ENCODE measurements at regions not wholly inside any gene's neighbourhood (a gene's known extent, or its start where the extent isn't known, plus 50 kb on each side); places are given as distances from the start of the nearest gene placed in this dataset.
A peak's percentile ranks its signal among the peaks of the same experiment; 100 is the strongest.

DNA sequence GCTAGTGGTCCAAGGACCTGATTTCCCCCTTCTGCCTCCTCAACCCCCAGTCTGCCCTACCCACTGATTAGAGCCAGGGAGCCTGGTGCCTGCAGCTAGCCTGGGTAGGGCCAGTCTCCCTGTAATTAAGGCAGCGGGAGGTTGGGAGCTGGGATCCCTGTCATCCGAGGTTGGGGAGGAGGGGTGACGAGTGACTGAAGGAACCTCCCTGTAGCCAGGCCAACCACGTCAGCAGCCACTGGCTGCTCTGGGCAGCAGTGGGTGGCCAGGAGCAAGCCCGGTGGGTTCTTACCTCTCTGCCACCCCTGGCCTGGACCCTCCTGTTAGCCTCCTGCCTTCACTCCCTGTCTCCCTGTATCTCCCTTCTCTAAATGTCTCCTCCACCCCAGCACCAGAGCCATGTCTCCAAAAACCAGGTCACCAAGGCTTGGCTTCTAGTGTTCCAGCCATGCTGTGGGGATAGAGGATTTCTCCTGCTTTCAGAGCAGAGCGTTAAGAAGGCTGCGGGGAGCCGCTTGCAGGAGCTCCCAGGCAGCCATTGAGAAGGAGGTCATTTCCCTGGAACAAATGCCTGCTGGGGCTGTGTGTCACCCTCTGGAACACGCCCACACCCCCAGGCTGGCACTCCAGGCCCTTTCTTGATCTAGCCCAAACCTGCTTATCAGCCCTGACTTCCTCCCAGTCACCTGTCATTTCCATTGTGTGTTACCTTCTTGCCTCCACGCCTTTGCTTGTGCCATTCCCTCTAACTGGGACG, 65.0 kb upstream of the GGTA1 start:
- Histone ChIP-seq H3K4me3 (no peak overlapping the region), H3K9me3 (no peaks in the 10 kb centered on the region), H3K36me3 (ENCODE audit: low read depth, missing control alignments) (no peaks in the 10 kb centered on the region), H3K27ac (no peak overlapping the region), H3K4me1 (peaks cover 24% of the 10 kb centered on the region), H3K27me3 (no peaks in the 10 kb centered on the region)
- DNase-seq, result no peak
- 94 to 95% methylated on average over 11 of the region's 11 CpGs for WGBS, 2 donors
- intact Hi-C loops (cut with DNase I; ENCODE audit: low total_unique reads), result no loop called here
- TF ChIP-seq, protein P1, sequence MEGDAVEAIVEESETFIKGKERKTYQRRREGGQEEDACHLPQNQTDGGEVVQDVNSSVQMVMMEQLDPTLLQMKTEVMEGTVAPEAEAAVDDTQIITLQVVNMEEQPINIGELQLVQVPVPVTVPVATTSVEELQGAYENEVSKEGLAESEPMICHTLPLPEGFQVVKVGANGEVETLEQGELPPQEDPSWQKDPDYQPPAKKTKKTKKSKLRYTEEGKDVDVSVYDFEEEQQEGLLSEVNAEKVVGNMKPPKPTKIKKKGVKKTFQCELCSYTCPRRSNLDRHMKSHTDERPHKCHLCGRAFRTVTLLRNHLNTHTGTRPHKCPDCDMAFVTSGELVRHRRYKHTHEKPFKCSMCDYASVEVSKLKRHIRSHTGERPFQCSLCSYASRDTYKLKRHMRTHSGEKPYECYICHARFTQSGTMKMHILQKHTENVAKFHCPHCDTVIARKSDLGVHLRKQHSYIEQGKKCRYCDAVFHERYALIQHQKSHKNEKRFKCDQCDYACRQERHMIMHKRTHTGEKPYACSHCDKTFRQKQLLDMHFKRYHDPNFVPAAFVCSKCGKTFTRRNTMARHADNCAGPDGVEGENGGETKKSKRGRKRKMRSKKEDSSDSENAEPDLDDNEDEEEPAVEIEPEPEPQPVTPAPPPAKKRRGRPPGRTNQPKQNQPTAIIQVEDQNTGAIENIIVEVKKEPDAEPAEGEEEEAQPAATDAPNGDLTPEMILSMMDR (IDR thresholded peaks at IDR 0.05), result no peak
- TF ChIP-seq POLR2A (IDR thresholded peaks at IDR 0.05), result no peak

DNA sequence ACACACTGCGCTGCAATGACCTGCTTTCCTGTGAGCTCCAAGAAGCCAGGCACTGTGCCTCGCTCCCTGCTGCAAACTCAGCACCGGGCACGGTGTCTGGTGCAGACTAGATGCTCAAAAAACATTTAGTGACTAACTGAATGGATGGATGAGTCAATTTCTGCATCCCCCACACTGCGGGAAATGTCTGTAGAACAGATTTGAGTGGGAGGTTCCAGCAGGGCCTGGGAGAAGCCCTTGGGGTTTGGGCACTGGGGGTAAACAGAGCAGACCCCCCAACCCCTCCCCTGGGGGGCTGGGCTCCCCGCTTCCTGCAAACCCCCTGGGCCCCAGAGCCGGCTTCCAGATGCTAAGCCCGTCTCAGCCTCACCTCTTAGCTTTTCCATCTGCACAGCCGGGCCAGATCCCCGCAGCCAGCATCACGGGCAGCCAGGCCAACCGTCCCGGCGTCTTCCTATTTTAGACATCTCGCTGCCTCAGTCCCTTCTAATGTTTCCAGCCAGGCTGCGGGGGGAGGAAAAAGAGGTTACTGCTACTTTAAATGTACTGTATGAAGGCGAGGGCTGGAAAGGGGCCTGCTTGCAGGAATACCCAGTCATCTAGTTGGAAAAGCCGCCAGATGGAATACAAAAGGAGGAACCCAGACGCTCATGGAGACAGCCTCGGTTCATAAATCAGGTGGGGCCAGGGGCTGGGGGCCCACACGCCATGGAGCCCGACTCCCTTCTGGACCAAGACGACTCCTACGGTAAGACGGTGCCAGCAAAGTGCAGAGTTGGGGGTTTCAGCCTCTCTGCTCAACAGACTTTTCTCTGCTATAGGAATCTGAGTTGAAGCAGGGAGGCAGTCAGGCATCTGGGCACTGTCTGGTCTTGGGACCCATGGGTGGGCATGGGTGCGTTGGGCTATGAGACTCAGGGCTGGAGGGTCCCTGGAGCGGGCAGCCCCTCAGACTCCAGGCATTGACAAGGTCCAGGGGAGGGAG, 67.1 kb upstream of the GGTA1 start:
- Histone ChIP-seq H3K36me3 (ENCODE audit: low read depth, missing control alignments) (no peaks in the 10 kb centered on the region), H3K4me3 (peak overlapping the region in 1 of 2 donors; percentile 4), H3K27me3 (no peaks in the 10 kb centered on the region), H3K4me1 (peaks cover 24% of the 10 kb centered on the region), H3K27ac (peak overlapping the region in 1 of 2 donors; percentile 7), H3K9me3 (no peaks in the 10 kb centered on the region)
- intact Hi-C loops (cut with DNase I; ENCODE audit: low total_unique reads), result no loop called here
- 42 to 55% methylated on average over 25 to 27 of the region's 27 CpGs for WGBS, 2 donors
- TF ChIP-seq POLR2A (IDR thresholded peaks at IDR 0.05), result no peak
- TF ChIP-seq, protein P1 (IDR thresholded peaks at IDR 0.05), result no peak
- DNase-seq, result peak; percentile 59

DNA sequence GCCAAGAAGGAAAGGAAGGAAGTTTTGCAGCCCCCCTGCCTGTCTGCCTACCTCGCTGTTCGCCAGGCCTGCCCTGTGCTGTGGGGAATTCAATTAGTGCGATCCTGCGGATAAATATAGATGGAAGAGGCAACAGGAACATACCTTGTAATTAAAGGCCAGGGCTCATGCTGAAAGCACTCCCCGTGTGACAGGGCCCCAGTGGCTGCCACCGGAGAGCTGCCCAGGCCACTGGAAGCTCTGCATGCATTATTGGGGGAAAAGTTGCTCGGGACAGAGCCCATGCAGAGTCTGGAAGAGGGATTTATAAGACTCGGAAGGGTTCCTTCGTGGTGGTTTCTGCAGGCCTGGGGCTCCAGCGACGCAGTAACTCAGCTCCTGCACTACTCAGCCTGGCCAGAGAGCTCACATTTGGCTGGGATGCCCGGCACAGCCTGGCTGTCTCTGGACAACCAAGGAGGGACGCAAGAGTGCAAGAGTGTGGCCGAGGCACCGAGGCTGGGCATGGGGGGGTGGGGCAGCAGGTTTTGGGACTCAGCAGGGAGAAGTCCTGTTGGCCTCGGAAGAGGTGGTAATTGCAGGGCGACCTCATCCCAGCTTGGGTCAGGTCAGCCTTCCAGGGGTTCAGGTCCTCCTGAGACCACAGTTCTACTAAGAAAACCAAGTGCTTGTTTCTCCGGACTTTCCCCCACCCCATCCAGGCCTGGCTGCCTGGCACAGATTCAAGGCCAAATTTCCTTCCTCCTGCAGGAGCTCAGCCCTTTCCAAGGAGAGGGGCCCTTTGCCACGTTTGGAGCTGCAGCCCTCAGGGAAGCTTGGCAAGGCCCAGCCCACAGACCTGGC, 68.1 kb upstream of the GGTA1 start:
- Histone ChIP-seq H3K27me3 (no peaks in the 10 kb centered on the region), H3K36me3 (ENCODE audit: low read depth, missing control alignments) (no peaks in the 10 kb centered on the region), H3K9me3 (no peaks in the 10 kb centered on the region), H3K27ac (peak overlapping the region in 1 of 2 donors; percentile 45), H3K4me1 (peaks cover 24% of the 10 kb centered on the region), H3K4me3 (peak overlapping the region in 1 of 2 donors; percentile 4)
- 24% methylated on average over 19 of the region's 19 CpGs; no CpG with 5 or more reads in 1 of the 2 donors for WGBS, 2 donors
- intact Hi-C loops (cut with DNase I; ENCODE audit: low total_unique reads), result no loop called here
- peak; percentile 49 for DNase-seq
- TF ChIP-seq, protein P1 (IDR thresholded peaks at IDR 0.05), result no peak
- TF ChIP-seq POLR2A (IDR thresholded peaks at IDR 0.05), result no peak

DNA sequence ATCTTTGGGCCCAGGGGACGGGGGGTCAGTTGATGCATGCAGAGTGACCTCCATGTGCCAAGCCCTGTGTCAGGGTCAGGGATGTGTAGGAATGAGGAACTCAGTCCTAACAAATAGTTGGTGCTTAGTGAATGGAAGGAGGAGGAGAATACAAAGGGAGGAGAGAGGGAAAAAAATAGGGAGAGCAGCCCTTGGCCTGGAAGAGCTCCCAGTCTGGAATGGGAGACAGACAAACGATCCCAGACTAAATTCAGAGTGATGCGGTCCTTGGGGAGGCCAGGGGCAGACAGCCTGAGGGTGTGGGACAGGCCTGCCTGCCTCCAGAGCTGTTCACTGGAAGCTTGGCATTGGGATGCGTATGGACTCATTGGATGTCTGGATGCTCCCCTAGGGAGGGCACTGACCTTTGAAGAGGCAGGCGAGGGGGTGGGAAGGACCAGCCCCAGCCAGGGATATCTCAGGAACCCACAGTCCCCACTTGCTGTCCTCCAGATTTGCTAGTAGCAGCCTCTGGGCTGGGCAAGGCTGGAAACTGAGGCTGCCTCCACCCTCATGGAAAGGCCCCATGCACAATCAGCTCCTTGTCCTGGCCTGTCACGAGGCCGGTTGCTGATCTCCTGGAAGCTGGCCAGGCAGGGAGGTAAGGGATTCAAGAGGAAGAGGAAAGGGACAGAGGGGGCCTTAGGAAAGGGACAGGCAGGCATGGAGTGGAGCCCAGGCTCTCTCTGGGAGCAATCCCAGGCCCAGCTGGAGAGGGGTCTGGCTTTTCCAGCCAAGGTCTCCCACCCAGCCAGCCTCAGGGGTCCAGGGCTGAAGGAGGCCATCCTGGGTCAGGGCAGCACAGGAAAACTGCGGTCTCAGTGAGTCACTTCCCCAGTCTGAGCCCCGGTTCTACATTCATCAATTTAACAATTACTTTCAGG, 69.0 kb upstream of the GGTA1 start:
- Histone ChIP-seq H3K27me3 (no peaks in the 10 kb centered on the region), H3K36me3 (ENCODE audit: low read depth, missing control alignments) (no peaks in the 10 kb centered on the region), H3K4me3 (no peak overlapping the region), H3K9me3 (no peaks in the 10 kb centered on the region), H3K4me1 (peaks cover 24% of the 10 kb centered on the region), H3K27ac (peak overlapping the region in 1 of 2 donors; percentile 45)
- TF ChIP-seq, protein P1 (IDR thresholded peaks at IDR 0.05), result no peak
- TF ChIP-seq POLR2A (IDR thresholded peaks at IDR 0.05), result no peak
- intact Hi-C loops (cut with DNase I; ENCODE audit: low total_unique reads), result no loop called here
- WGBS, 2 donors, result 32 to 34% methylated on average over 6 to 9 of the region's 9 CpGs
- DNase-seq, result peak; percentile 70

Data from testis (tissue), 2 donors.